ENCODE measurements at regions not wholly inside any gene's neighbourhood (a gene's known extent, or its start where the extent isn't known, plus 50 kb on each side); places are given as distances from the start of the nearest gene placed in this dataset.

- H3K4me3 Mint-ChIP-seq: no peak overlapping the region
- no peak for DNase-seq (ENCODE audit: low spot score)
- no peaks in the 10 kb centered on the region for H3K27me3 Mint-ChIP-seq (ENCODE audit: insufficient read depth, low read depth, poor library complexity)
- H3K36me3 ChIP-seq (ENCODE audit: insufficient read depth): no peaks in the 10 kb centered on the region
- no peaks in the 10 kb centered on the region for H3K9me2 ChIP-seq (ENCODE audit: insufficient read depth)
- H3K9me3 Mint-ChIP-seq: peaks cover 8% of the 10 kb centered on the region; the same call in 2 of the 3 replicates
- TF ChIP-seq STAT1 (IDR thresholded peaks at IDR 0.05; ENCODE audit: unreplicated experiment) (no peak), ZNF331 (CRISPR knock-in tag; IDR thresholded peaks at IDR 0.05; ENCODE audit: low read depth) (no peak), ZNF462 (CRISPR knock-in tag; IDR thresholded peaks at IDR 0.05) (no peak), NANOG (IDR thresholded peaks at IDR 0.05; ENCODE audit: borderline replicate concordance) (no peak), REST (IDR thresholded peaks at IDR 0.05; ENCODE audit: unreplicated experiment) (no peak), ETS1 (IDR thresholded peaks at IDR 0.05) (no peak), JUNB (IDR thresholded peaks at IDR 0.05; ENCODE audit: unreplicated experiment) (no peak), CTCF (conservative IDR thresholded peaks at IDR 0.05; ENCODE audit: low read depth in 2 of 2) (no peak), POLR2AphosphoS5 (IDR thresholded peaks at IDR 0.05; ENCODE audit: low read depth) (no peak), ZNF114 (CRISPR knock-in tag; IDR thresholded peaks at IDR 0.05) (no peak), EZH2phosphoT487 (IDR thresholded peaks at IDR 0.05; ENCODE audit: unreplicated experiment) (no peak), CREB1 (CRISPR knock-in tag; IDR thresholded peaks at IDR 0.05; ENCODE audit: low read depth) (no peak), EZH2 (IDR thresholded peaks at IDR 0.05; ENCODE audit: low read depth, unreplicated experiment) (no peak)
- H3K4me1 Mint-ChIP-seq: peaks cover 8% of the 10 kb centered on the region
- no peaks in the 10 kb centered on the region for H4K20me1 ChIP-seq (replicated peaks; ENCODE audit: insufficient read depth)
- H3F3A ChIP-seq (replicated peaks; ENCODE audit: low read depth): no peaks in the 10 kb centered on the region
- H3K27ac Mint-ChIP-seq: 0 out of 2 replicates have a peak overlapping the region, but pooled peaks have one; percentile 76
- no peak overlapping the region for H3K4me2 ChIP-seq
- H3K4me3 ChIP-seq: no peak overlapping the region
- H3K79me2 ChIP-seq (replicated peaks; ENCODE audit: insufficient read depth): no peaks in the 10 kb centered on the region
- peaks cover 6% of the 10 kb centered on the region; the same call in 2 of the 3 replicates for H3K36me3 Mint-ChIP-seq (ENCODE audit: low read depth)
- H3K4me1 ChIP-seq (ENCODE audit: insufficient read depth): peaks cover 3% of the 10 kb centered on the region; the same call in 1 of the 2 replicates
- no peak for ATAC-seq
- H3K27ac ChIP-seq (ENCODE audit: low read depth): no peak overlapping the region
- 0 out of 2 replicates have a peak overlapping the region, but pooled peaks have one; percentile 35 for H2AFZ ChIP-seq
- no peaks in the 10 kb centered on the region for H3K27me3 ChIP-seq (ENCODE audit: insufficient read depth)
Observed at GRCh38 chr5:145539201-145539600, 295.9 kb downstream of the PRELID2 start.

Data from GM23338 (cell line).